Stimulated activated CD8-positive, alpha-beta memory T cell treated with anti-CD3 and anti-CD28 coated beads, Interleukin-15, amount 100 ng/mL, for 24 hours (primary cell): ENCODE measurements at regions not wholly inside any gene's neighbourhood (a gene's known extent, or its start where the extent isn't known, plus 50 kb on each side); places are given as distances from the start of the nearest gene placed in this dataset.

ENCODE experiments used
- DNase-seq: peaks from one replicate; pipeline ENCODE4 v3.0.0-alpha.2; 2020; ENCODE audit warnings: low read depth

DNA sequence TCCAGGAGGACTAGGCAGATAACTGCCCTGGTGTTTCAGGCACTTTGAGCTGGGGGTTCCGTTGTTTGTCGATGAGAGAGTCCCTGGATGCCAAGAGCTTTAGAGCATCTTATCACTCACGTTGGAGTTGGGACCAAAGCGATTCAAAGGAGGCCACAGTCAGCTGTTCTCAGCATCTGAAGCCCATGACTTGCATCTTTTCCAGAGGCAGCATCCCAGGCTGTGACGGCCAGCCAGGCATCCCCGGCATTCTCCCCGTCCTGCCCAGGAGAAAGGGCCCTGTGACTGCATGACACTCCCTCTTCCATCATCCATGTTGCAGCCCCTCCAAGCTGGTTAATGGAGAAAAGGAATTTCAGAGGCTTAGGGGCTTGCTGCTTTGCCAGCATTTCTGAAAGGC lies 520.3 kb downstream of the CDH26 start:
- DNase-seq: no peak

DNA sequence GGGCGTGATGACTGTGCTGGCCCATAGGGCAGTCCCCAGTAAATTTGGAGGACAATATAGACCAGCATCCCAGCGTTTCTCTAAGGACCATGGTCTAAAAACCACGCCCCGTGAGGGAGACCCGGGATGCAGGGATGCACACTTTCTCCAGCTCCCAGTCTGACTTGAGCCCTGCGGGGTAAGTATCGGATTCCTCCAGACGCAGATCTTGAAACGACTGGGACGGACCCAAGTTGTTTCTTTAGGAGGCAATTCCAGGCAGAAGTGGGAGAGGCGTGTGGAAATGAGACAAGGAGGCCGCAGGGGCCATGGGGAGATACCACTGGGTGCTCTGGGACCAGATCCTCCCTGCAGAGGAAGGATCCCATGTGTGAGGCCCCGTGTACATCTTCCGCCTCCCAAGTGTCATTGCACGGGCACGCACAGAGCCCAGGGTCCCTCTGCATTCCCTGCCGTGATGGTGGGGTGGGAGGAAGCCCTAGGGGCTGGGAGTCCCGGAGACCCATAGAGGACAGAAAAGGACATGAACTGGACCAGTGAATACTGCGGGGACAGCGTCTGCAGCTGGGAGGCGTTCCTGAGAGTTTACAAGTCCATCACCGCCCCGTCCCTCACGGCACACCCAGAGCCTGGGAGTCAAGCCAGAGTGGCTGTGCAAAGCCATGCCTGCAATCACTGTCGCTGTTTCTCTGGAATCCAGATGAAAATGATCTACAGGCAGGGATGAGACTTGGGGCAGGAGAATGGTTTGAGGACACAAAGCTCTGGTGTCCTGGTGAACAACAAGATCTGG lies 522.9 kb downstream of the CDH26 start:
- DNase-seq: no peak

DNA sequence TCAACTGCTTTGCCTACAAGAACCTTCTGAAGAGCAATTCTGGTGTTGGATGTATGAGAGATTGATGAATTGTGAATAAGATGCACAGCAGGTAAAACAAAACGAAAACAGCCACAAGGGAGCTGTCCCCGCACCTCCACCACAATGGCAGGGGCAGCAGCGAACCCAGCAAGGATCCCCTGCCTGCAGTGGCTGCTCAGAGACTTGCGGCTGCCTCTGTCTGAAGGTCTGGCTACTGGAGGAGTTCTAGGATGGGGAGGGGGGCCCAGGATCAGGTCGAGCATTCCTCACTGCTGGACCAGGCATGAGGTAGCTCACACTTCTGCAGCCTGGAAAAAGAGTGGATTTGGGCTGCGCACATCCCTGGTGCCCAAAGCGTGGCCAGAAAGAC lies 523.5 kb downstream of the CDH26 start:
- no peak for DNase-seq

DNA sequence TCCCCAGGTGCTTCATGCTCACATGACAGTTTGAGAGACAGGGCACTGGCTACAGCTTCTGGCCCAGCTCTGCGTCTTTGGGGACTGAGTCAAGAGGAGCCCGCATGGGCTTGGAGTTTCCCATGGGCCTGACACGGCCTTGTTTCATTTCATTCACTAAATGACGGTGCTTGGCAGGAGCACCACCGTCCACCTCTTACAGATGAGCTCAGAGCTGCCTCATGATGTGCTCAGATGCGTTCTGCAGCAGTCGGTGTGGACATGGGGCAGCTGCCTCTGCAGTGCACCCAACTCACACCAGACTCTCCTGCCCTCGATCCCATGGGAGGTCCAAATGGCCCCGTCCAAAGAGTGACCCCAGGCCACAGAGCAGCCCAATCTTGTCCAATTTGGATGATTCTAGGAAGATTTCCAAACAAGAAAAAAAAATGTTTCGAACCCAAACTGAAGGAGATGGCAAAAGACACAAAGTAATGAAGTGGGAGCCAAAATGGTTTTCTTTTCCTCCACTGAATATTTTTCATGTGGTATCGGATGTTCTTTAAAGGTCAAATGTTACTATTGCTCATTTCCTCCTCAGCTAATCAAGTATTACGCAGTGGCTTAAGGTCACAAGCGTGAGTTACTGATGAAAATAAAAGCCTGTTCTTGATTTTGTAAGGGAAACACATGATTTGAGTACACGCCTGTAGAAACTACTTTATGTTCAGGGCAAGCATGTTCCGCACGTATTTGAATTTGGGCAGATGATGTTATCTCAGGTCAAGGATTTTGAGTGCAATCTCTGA lies 524.2 kb downstream of the CDH26 start:
- no peak for DNase-seq

DNA sequence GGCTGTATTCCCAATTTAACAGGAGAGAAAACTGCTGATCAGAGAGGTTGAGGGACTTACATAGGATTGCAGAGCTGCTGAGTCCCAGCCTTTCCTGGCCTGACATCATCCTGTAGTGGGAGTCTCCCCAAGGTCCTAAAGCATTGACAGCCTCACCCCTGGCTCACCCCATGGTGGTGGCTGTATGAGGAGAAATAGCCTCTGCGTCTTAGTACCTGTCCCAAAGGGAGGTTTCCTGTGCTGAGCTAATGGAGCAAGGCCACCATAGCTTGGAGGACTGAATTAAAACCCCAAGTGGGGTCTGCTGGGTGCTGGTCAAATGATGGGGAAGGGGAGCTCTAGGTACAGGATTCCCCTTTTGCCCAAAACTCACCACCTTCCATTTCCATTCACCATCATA lies 525.1 kb downstream of the CDH26 start:
- DNase-seq: no peak

DNA sequence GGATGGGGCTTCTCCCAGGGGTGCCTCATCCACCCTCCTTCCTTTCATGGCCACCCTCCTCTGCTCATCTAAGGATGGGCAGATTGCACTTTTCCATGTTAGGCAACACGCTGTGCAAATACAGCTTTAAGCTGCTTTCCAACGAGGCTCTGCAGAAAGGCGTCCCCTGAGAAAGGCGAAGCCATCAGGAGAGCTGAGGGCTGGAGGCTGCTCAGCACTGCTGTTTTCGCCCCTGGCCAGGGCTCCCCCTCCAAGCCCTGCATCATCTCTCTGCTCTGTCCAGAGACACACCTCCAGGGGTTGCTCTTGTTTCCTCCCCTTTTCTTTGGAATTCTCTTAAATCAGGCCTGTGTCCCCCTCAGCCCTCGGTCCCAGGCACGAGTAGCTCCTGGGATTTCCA lies 526.1 kb downstream of the CDH26 start:
- no peak for DNase-seq

DNA sequence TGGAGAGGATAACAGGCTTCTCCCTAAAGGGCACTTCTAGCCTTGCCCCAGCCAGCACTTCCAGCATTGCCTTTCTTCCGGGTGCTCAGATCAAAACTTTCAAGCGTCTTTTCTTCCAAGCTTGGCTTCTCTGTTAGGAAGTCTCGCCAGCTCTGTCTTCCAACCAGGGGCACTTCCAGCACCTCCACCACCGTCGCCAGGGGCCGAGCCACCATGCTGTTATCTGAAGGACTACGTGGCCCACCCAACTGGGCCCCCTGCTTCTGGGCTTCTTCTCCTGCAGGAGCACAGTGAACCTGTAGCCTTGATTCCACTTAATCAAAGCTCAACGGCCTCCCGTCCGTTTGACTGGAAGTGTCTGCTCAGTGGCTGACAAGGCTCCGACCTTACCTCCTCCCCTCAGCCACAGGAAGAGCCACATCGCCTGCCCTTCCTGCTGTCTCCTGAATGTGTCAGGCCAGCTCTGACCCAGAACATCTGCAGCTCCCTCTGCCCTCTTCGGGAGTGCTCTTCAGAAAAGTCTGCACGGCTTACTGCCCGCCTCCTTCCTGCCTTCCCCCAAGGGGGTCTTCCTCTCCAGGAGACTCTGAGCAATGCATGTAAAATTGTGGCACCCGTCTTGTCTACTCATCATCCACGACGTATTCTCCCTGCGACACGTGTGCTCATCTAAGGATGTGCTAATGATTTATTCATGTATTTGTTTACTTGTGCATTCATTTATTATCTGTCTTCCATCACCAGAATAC lies 527.0 kb downstream of the CDH26 start:
- no peak for DNase-seq

DNA sequence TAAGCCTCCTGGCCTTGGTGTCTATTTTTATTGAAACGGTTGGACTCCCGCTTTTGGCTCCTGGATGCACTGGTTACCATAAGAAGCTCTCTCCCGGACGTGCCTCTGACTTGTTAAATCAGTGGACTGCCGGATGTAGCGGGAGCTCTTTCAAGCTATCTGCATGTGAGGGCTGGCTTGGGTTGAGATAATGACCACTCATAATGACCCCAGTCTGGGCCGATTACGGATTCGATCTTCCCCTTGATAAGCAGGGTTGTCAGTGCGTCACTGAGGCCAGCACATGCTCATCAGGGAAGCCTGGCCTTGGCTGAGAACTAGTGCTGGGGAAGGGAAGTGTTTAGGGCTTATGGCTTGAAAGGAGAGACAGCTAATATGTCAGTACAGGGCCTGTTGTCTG lies 528.1 kb downstream of the CDH26 start:
- no peak for DNase-seq

DNA sequence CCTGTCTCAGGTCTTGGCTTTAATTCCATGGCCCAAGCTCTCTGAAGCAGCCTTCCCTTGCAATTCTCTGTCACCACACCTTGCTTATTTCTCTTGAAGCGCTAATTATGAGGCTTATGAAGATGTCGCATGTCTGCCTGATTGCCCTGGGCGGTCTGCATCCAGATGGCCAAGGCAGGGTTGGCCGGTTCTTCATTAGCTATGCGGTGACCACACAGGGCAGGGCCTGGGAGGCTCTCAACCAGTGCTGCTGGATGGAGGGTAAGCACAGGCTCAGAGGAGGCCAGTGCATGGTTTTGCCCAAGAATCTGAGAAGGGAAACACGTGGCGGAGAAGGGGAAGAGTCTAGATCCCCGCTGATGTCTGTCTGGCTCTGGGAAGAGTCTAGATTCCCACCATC lies 528.7 kb downstream of the CDH26 start:
- DNase-seq: no peak

DNA sequence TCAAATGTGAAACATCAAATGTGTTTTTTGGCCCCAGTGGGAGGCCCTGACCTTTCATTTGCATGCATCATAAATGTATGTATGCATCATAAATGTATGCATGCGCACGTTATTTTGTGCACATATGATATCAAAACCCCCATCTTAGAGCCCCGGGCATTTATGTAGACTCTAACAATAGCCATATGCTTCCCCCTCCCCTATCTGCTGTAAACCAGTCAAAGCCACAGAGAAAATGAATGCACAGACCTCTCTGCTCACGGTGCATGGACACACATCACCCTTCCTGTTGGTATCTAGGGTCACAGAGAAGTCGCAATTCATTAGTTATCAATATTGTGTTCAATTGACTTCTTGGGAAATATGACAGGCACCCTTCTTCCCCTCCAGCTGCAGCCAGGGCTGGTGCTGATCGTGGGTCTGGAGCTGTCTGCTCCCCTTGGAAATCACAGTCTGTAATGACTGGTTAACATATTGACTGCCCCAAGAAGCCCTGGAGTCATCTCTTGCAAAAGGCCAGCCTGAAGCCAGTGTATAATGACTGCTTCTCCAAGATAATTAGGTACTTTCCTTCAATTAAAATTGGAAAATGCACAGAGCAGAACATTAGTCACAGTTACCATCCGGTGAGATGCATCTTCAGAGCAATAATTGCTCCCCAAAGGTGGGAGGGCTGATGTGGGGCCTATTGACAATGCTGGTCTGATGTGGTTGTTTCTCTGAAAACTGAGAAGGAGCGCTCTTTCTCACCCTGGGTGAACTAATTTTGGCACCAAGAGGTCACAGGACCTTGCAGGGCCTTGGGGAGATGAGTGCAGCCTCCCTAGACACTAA lies 532.2 kb downstream of the CDH26 start:
- DNase-seq: no peak

DNA sequence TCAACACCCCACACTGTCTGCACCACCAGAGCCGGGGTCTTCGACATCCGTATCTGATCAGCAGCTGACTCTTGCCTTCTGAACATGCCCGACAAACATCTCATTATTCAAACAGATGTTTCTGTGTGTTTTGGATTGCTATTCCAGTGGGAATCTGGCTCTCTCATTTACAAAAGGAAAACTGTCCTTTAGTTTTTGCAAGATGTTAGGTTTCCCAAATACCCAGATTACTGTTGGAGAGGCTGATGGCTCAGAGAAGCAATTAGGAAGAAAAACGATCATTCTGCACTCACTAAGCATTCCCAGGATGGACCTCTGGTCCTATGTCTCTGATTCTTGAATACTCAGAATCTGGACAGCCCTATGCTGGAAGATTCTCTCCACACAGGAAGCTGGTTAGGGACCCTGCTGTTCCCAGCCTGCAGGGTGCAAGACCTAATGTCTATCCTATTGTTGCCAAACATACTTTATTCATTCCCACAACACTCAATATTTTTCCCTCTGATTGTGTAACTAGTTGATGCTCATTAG lies 532.9 kb downstream of the CDH26 start:
- no peak for DNase-seq

DNA sequence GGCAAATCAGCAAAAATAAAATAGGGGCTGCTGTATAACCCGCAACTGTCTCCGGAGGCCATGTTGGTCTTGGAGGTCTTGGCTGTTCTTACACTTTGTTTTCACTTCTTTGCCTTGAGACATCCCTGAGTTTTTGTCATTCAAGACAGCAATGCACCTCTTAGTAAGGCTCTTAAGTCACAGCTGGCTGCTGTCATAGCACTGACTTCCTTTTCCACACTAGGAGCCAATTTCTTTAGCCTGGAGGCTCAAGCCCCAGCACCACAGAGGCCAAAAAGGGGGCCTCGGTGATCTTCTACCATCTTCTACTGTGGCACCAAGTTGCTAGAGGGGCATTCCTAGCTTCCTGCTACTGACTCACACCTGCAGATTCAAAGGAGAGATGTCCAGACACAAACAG lies 536.3 kb downstream of the CDH26 start:
- no peak for DNase-seq

DNA sequence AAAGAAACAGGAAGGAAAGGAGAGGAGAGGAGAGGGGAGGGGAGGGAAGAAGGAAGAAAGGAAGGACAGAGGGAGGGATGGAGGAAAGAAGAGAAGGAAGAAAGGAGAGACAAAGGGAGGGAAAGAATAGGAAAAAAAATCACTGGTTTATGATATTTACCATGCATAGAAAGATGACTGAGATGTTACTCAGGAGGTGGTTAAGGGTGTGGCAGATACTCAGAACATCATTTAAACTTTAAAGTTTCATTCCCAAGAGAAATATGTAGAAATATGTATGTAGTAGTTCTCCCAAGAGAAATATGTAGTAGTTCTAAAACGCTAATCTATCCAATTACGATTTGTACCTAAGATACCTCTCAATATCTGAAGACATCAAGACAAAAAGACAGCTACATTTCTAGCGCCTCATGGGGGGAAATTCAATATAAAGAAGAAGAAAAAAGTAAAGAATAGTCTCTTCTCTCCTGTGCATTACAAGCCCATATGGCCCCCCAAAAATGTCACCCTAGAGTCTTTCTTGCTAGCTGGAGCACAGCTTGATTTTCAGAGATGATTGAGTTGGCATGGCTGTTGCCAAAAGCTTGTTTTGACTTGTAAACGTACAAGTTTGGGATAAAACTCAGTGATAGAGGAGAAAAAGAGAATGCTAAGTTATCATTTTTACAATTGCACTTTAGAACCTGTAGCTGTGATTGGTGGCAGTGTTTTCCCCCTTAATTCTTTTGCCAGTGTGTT lies 539.2 kb downstream of the CDH26 start:
- no peak for DNase-seq

DNA sequence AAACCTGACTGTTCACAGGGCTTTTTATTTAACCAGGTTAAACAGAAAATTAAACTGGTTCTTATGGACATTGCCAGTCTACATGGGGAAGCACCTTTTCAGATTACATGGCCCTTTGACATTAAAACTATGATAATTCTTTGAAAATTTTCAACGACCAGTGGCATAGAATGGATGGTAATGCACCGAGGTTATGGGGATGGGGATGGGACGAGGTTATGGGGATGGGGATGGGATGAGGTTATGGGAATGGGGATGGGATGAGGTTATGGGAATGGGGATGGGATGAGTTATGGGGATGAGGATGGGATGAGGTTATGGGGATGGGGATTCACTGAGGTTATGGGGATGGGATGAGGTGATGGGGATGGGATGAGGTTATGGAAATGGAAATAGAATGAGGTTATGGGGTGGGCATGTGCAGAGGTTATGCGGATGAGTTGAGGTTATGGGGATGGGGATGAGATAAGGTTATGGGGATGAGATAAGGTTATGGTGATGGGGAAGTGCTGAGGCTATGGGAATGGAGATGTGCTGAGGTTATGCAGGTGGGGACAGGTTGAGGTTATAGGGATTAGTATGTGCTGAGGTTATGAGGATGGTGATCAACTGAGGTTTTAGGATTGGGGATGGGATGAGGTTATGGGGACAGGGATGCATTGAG lies 541.9 kb downstream of the CDH26 start:
- no peak for DNase-seq

DNA sequence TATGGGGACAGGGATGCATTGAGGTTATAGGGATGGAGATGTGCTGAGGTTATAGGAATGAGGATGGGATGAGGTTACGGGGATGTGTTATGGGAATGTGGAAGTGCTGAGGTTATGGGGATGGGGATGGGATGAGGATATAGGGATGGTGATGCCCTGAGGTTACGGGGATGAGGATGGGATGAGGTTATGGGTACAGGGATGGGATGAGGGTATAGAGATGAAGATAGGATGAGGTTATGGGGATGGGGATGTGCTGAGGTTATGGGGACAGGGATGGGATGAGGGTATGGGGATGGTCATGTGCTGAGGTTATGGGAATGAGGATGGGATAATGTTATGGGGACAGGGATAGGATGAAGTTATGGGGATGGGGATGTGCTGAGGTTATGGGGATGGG lies 542.8 kb downstream of the CDH26 start:
- no peak for DNase-seq

DNA sequence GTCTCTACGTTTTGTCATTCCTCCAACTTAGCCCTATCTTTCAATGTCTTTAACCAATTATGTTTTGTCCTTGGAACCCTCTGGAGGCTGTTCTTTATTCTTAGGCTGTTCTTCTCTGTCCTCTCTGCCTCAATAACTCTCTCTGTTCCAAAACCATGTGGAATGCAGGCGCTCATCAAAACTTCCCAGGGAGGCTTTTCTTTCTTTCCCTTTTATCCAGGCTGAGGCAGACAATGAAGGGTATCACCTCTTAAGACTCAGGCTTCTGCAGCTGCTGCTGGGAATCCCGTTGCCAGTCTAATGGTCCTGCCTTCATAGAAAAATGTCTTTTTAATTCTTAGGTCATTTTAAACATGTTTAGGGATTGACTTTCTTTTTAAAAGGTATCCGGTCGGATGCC lies 544.7 kb downstream of the CDH26 start:
- DNase-seq: no peak

DNA sequence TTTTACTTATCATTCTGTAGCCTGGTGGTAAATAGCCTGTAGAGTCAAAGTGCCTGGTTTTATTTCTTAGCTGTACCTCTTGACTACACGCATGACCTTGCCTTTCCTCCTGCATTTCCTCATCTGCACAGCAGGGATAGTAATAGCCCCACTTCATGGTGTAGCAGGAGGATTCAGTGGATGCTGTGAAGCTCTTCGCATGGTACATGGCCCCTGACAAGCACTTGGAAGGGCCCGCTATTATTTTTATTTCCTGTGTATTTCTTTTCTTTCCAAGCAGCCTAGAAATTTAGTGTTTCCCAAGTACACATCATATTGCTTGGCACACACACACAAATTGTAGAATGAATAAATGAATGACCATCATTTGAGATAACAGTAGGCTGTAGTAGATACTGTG lies 547.2 kb downstream of the CDH26 start:
- DNase-seq: no peak

DNA sequence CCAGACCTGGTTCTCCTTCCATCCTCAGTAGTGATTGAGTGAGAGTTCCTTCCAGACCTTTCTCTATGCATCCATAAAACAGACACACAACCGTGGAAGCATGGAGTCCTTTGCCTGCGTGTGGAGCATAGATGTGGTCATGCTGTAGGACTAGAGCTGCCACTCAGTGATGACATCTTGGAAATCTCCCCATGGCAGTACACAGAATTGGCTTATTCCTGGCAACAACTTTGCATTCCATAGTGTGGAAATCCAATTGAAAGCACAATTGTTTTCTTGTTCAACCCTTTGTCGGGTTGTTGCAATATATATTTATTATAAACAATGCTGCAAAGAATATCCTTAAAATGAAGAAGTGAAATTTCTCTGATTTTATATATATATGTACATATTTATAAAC lies 547.8 kb downstream of the CDH26 start:
- DNase-seq: no peak

DNA sequence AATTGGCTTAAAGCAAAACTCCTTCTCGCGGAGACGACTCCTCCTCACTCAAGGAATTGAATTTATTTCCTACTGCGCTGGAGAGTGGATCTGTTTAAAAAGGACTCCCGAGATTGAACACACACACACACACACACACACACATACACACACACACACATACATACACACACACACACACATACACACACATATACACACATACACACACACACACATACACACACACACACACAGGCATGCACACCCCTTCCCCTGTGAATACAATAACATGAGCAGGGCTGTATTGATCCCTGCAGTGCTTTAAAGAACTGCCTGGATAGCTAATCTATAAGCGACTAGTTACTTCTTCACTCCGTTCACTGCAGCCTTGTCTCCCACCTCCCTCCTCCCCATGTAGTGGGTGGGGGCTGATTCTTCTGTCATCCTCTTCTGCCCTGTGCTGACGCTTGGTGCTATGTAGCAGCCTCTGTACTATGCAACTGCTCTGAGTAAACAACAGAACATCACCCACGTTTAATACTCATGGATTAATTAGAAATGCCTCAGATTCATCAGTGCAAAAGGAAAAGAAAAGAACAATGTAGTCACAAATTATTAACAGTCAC lies 549.0 kb downstream of the CDH26 start:
- DNase-seq: no peak

DNA sequence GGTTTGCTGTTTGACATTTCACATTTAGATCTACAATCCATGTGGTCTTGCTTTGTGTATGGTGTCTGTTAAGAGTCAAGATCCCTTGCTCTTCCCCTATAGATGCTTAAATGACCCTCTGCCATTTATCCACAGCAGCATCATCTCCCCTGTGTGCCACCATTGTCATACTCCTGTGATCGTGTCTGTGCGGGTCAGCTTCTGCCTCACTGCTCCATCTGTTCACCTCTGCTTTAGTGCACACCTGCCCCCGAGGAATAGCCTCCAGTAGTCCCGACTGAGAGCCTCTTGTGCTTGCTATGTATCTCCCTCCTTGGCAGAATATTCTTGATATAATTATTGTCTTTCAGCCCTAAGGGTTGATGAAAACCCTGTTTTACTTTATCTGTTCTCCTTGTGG lies 551.2 kb downstream of the CDH26 start:
- no peak for DNase-seq
